PC-3 (cell line): ENCODE measurements at regions not wholly inside any gene's neighbourhood (a gene's known extent, or its start where the extent isn't known, plus 50 kb on each side); places are given as distances from the start of the nearest gene placed in this dataset.

Experiments used
- CTCF ChIP-seq: fragments of 300-600 bp; sonication (generic); conservative IDR thresholded peaks from 2 replicates; pipeline ENCODE4 v1.5.1; 2017; ENCODE audit warnings: antibody characterized with exemption, low read depth, mild to moderate bottlenecking, low read length
- EZH2 ChIP-seq: fragments of 300-600 bp; sonication (generic); IDR thresholded peaks from one replicate; pipeline ENCODE4 v1.6.1; 2017; ENCODE audit warnings: antibody characterized with exemption, mild to moderate bottlenecking, low read length; ENCODE audit not compliant: unreplicated experiment
- EZH2phosphoT487 ChIP-seq: fragments of 300-600 bp; sonication (generic); IDR thresholded peaks from 2 replicates; pipeline ENCODE4 v1.6.1; 2018; ENCODE audit warnings: mild to moderate bottlenecking, antibody characterized with exemption, low read length, borderline replicate concordance

GRCh38 chr4:166577639-166578038 is 656.7 kb downstream of the SPOCK3 start:
- TF ChIP-seq EZH2phosphoT487 (no peak), CTCF (no peak), EZH2 (no peak)
